ENCODE measurements at regions not wholly inside any gene's neighbourhood (a gene's known extent, or its start where the extent isn't known, plus 50 kb on each side); places are given as distances from the start of the nearest gene placed in this dataset.

DNA sequence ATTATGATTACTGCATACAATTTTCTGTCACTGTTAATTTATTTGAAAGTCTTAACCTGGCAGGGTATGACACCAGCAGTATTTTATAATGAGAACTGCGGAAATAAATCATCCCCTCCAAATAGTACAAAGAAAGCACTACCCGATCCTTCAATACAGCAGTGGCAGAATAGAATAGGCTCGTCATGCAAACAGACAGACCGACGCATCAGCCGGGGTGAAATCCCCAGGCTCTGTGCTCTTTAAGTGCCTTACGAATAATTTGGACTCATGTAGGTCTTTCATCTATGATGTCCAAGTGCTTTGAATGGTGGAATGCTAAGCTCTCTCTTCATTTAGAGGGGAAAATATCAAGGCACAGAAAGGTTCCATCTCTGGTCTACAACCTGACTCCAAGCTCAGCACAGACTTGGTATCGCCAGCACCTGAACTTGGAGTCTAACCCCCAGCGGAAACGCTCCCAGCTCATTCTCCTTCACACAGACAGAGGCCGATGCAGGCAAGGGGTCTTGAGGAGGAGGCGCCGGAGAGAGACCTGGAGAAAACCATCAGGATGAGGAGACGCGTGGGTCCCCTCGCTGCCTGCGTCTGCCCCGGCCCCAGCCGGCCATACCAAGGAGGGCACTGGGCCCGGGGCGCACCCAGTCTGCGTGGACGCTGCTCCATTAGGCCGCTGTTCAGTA lies 568.1 kb upstream of the MKI67 start:
- TF ChIP-seq POLR2G (IDR thresholded peaks at IDR 0.05; ENCODE audit: low read depth, low read length) (no peak), ZNF337 (CRISPR knock-in tag; IDR thresholded peaks at IDR 0.05; ENCODE audit: borderline replicate concordance, low read depth) (no peak), CHD2 (IDR thresholded peaks at IDR 0.05; ENCODE audit: low read depth, low read length) (no peak), POLR2AphosphoS5 (IDR thresholded peaks at IDR 0.05; ENCODE audit: low read depth, low read length) (no peak), POLR2A (IDR thresholded peaks at IDR 0.05; ENCODE audit: insufficient read depth in 1 of 2, low read depth in 2 of 2, low read length in 2 of 2) (no peak)
- TF ChIP-seq, protein P1, sequence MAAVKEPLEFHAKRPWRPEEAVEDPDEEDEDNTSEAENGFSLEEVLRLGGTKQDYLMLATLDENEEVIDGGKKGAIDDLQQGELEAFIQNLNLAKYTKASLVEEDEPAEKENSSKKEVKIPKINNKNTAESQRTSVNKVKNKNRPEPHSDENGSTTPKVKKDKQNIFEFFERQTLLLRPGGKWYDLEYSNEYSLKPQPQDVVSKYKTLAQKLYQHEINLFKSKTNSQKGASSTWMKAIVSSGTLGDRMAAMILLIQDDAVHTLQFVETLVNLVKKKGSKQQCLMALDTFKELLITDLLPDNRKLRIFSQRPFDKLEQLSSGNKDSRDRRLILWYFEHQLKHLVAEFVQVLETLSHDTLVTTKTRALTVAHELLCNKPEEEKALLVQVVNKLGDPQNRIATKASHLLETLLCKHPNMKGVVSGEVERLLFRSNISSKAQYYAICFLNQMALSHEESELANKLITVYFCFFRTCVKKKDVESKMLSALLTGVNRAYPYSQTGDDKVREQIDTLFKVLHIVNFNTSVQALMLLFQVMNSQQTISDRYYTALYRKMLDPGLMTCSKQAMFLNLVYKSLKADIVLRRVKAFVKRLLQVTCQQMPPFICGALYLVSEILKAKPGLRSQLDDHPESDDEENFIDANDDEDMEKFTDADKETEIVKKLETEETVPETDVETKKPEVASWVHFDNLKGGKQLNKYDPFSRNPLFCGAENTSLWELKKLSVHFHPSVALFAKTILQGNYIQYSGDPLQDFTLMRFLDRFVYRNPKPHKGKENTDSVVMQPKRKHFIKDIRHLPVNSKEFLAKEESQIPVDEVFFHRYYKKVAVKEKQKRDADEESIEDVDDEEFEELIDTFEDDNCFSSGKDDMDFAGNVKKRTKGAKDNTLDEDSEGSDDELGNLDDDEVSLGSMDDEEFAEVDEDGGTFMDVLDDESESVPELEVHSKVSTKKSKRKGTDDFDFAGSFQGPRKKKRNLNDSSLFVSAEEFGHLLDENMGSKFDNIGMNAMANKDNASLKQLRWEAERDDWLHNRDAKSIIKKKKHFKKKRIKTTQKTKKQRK (IDR thresholded peaks at IDR 0.05; ENCODE audit: low read length): no peak
- TF ChIP-seq, protein P2, sequence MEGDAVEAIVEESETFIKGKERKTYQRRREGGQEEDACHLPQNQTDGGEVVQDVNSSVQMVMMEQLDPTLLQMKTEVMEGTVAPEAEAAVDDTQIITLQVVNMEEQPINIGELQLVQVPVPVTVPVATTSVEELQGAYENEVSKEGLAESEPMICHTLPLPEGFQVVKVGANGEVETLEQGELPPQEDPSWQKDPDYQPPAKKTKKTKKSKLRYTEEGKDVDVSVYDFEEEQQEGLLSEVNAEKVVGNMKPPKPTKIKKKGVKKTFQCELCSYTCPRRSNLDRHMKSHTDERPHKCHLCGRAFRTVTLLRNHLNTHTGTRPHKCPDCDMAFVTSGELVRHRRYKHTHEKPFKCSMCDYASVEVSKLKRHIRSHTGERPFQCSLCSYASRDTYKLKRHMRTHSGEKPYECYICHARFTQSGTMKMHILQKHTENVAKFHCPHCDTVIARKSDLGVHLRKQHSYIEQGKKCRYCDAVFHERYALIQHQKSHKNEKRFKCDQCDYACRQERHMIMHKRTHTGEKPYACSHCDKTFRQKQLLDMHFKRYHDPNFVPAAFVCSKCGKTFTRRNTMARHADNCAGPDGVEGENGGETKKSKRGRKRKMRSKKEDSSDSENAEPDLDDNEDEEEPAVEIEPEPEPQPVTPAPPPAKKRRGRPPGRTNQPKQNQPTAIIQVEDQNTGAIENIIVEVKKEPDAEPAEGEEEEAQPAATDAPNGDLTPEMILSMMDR (CRISPR knock-in tag; IDR thresholded peaks at IDR 0.05): no peak
- TF ChIP-seq, protein P3, sequence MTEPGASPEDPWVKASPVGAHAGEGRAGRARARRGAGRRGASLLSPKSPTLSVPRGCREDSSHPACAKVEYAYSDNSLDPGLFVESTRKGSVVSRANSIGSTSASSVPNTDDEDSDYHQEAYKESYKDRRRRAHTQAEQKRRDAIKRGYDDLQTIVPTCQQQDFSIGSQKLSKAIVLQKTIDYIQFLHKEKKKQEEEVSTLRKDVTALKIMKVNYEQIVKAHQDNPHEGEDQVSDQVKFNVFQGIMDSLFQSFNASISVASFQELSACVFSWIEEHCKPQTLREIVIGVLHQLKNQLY (CRISPR knock-in tag; IDR thresholded peaks at IDR 0.05): no peak

Data from HepG2 (cell line).